SK-N-MC (cell line): ENCODE measurements at regions not wholly inside any gene's neighbourhood (a gene's known extent, or its start where the extent isn't known, plus 50 kb on each side); places are given as distances from the start of the nearest gene placed in this dataset.
"Not testable (repeated sequence)": the region's sequence is repeated elsewhere in the genome, so short reads cannot be mapped to it uniquely, and the experiment has no call there.

Experiments
- DNase-seq: peaks from one replicate; pipeline ENCODE4 v3.0.0-alpha.2; 2011; ENCODE audit warnings: low read depth, low spot score
- H3K27ac ChIP-seq: fragments of 200-600 bp; sonication (generic); 2 replicates; pipeline ENCODE4 v1.5.1; 2016; ENCODE audit warnings: mixed run types
- H3K36me3 ChIP-seq: fragments of 200-600 bp; sonication (generic); 2 replicates; pipeline ENCODE4 v1.6.1; 2017; ENCODE audit warnings: antibody characterized with exemption, low read length, mixed read lengths; ENCODE audit not compliant: insufficient read depth
- H3K4me3 ChIP-seq: fragments of 200-600 bp; sonication (generic); 2 replicates; pipeline ENCODE4 v1.5.1; 2016
- H3K9ac ChIP-seq: fragments of 200-600 bp; sonication (generic); 2 replicates; pipeline ENCODE4 v1.8.0; 2017; ENCODE audit warnings: mixed run types, mixed read lengths; ENCODE audit not compliant: insufficient read length
- H3K9me3 ChIP-seq: fragments of 200-600 bp; sonication (generic); 2 replicates; pipeline ENCODE4 v1.6.1; 2017; ENCODE audit warnings: low read depth, mild to moderate bottlenecking, antibody characterized with exemption, low read length, moderate library complexity, mixed read lengths
- EZH2 ChIP-seq: fragments of 200-600 bp; sonication (generic); IDR thresholded peaks from one replicate; pipeline ENCODE4 v1.6.1; 2017; ENCODE audit warnings: antibody characterized with exemption
- FOXP2 ChIP-seq: optimal IDR thresholded peaks from 2 replicates; pipeline ENCODE3; 2011; ENCODE audit warnings: mild to moderate bottlenecking, moderate library complexity; ENCODE audit not compliant: insufficient read depth; ENCODE audit errors: extremely low read length, control extremely low read depth
- POLR2AphosphoS5 ChIP-seq: IDR thresholded peaks from 2 replicates; pipeline ENCODE4 v1.6.1; 2012; ENCODE audit warnings: mild to moderate bottlenecking, low read depth, low read length, borderline replicate concordance

GRCh38 chr3:164806188-164806587 is 272.1 kb downstream of the SI start:
- Histone ChIP-seq H3K9ac (no peak overlapping the region), H3K27ac (no peak overlapping the region), H3K4me3 (no peak overlapping the region), H3K36me3 (no peaks in the 10 kb centered on the region), H3K9me3 (no peaks in the 10 kb centered on the region)
- DNase-seq, result no peak
- no peak for TF ChIP-seq EZH2
- TF ChIP-seq POLR2AphosphoS5, result no peak
- no peak for TF ChIP-seq FOXP2

- Histone ChIP-seq H3K9me3 (no peaks in the 10 kb centered on the region), H3K36me3 (no peaks in the 10 kb centered on the region), H3K27ac (no peak overlapping the region), H3K9ac (no peak overlapping the region), H3K4me3 (no peak overlapping the region)
- no peak for TF ChIP-seq EZH2
- no peak for DNase-seq
Observed at GRCh38 chr3:164794099-164794498, 284.2 kb downstream of the SI start.

- H3K9ac ChIP-seq, result no peak overlapping the region
- H3K9me3 ChIP-seq, result no peaks in the 10 kb centered on the region
- H3K27ac ChIP-seq, result peak overlapping the region; percentile 33; the same call in 1 of the 2 replicates
- peak; percentile 42 for DNase-seq
- H3K36me3 ChIP-seq, result no peaks in the 10 kb centered on the region
- H3K4me3 ChIP-seq, result no peak overlapping the region
- TF ChIP-seq FOXP2, result no peak
- TF ChIP-seq EZH2, result no peak
- TF ChIP-seq POLR2AphosphoS5, result no peak
Observed at GRCh38 chr3:164791263-164791662, 287.0 kb downstream of the SI start.

GRCh38 chr3:164784407-164784806 is 293.9 kb downstream of the SI start:
- H3K9me3 ChIP-seq, H3K36me3 ChIP-seq, H3K4me3 ChIP-seq, H3K9ac ChIP-seq, DNase-seq, H3K27ac ChIP-seq: not testable (repeated sequence)

- no peaks in the 10 kb centered on the region for H3K9me3 ChIP-seq
- H3K36me3 ChIP-seq, result no peaks in the 10 kb centered on the region
- H3K4me3 ChIP-seq, result no peak overlapping the region
- no peak overlapping the region for H3K27ac ChIP-seq
- no peak for DNase-seq
- no peak overlapping the region for H3K9ac ChIP-seq
- TF ChIP-seq EZH2, result no peak
- no peak for TF ChIP-seq POLR2AphosphoS5
- no peak for TF ChIP-seq FOXP2
Observed at GRCh38 chr3:164781755-164782154, 296.5 kb downstream of the SI start.

- TF ChIP-seq FOXP2 (no peak), POLR2AphosphoS5 (no peak)
- no peak overlapping the region for H3K4me3 ChIP-seq
- H3K36me3 ChIP-seq, result no peaks in the 10 kb centered on the region
- no peak overlapping the region for H3K27ac ChIP-seq
- no peak for DNase-seq
- H3K9ac ChIP-seq, result no peak overlapping the region
- H3K9me3 ChIP-seq, result no peaks in the 10 kb centered on the region; the same call in 1 of the 2 replicates
Observed at GRCh38 chr3:164779816-164780215, 298.5 kb downstream of the SI start.

- DNase-seq, result no peak
- H3K36me3 ChIP-seq, result no peaks in the 10 kb centered on the region
- H3K4me3 ChIP-seq, result no peak overlapping the region
- TF ChIP-seq EZH2, result no peak
- TF ChIP-seq POLR2AphosphoS5, result no peak
- TF ChIP-seq FOXP2, result no peak
- H3K9ac ChIP-seq, result no peak overlapping the region
- H3K9me3 ChIP-seq, result no peaks in the 10 kb centered on the region
- no peak overlapping the region for H3K27ac ChIP-seq
Observed at GRCh38 chr3:164752812-164753211, 325.5 kb downstream of the SI start.

GRCh38 chr3:164748626-164749025 is 329.7 kb downstream of the SI start:
- DNase-seq, result no peak
- no peak for TF ChIP-seq EZH2
- TF ChIP-seq FOXP2, result no peak
- TF ChIP-seq POLR2AphosphoS5, result no peak
- Histone ChIP-seq H3K9ac (no peak overlapping the region), H3K36me3 (no peaks in the 10 kb centered on the region), H3K4me3 (no peak overlapping the region), H3K9me3 (no peaks in the 10 kb centered on the region), H3K27ac (no peak overlapping the region)

- no peaks in the 10 kb centered on the region for H3K9me3 ChIP-seq
- TF ChIP-seq FOXP2, result no peak
- no peak for TF ChIP-seq EZH2
- TF ChIP-seq POLR2AphosphoS5, result no peak
- H3K4me3 ChIP-seq, result no peak overlapping the region
- no peaks in the 10 kb centered on the region for H3K36me3 ChIP-seq
- no peak overlapping the region for H3K9ac ChIP-seq
- DNase-seq, result no peak
- no peak overlapping the region for H3K27ac ChIP-seq
Observed at GRCh38 chr3:164741869-164742268, 336.4 kb downstream of the SI start.
